ENCODE measurements at regions not wholly inside any gene's neighbourhood (a gene's known extent, or its start where the extent isn't known, plus 50 kb on each side); places are given as distances from the start of the nearest gene placed in this dataset.
"Not testable (repeated sequence)": the region's sequence is repeated elsewhere in the genome, so short reads cannot be mapped to it uniquely, and the experiment has no call there.

GRCh38 chr7:109632890-109633289 lies 1063.2 kb downstream of the DNAJB9 start:
- H3K36me3 ChIP-seq (ENCODE audit: insufficient read depth, low read length); CTCF ChIA-PET (ENCODE audit: partially characterized antibody); H3K4me1 ChIP-seq (ENCODE audit: insufficient read depth, low read length); POLR2A ChIA-PET (ENCODE audit: partially characterized antibody); intact Hi-C loops (cut with micrococcal nuclease); H3K9me3 ChIP-seq (ENCODE audit: control insufficient read depth in 1 of 2, low read length in 2 of 2); H3K27ac Mint-ChIP-seq; H3K4me1 Mint-ChIP-seq; H3K36me3 Mint-ChIP-seq; H3K4me3 Mint-ChIP-seq; H3K27ac ChIP-seq (ENCODE audit: low read depth, low read length); H3K27me3 ChIP-seq (ENCODE audit: insufficient read depth, low read length); DNase-seq; H3K4me3 ChIP-seq (ENCODE audit: low read length in 2 of 2); H3K27me3 Mint-ChIP-seq: not testable (repeated sequence)
- H3K9me3 Mint-ChIP-seq, result peaks cover 2 to 19% (median 11%) of the 10 kb centered on the region in 8 donors

- CTCF ChIA-PET (ENCODE audit: partially characterized antibody), result no interaction called here
- intact Hi-C loops (cut with micrococcal nuclease), result no loop called here
Measured at GRCh38 chr7:109635374-109635773, 1065.7 kb downstream of the DNAJB9 start.

GRCh38 chr7:109637428-109637990 lies 1067.8 kb downstream of the DNAJB9 start:
- no peak overlapping the region for H3K27ac ChIP-seq (ENCODE audit: low read depth, low read length)
- H3K27me3 ChIP-seq (ENCODE audit: insufficient read depth, low read length), result no peaks in the 10 kb centered on the region
- H3K4me3 ChIP-seq (ENCODE audit: low read length in 2 of 2), result no peak overlapping the region
- ChIA-PET CTCF (ENCODE audit: partially characterized antibody) (no interaction called here), POLR2A (ENCODE audit: partially characterized antibody) (no interaction called here)
- Mint-ChIP-seq H3K4me1 (no peaks in the 10 kb centered on the region), H3K36me3 (no peaks in the 10 kb centered on the region), H3K27me3 (no peaks in the 10 kb centered on the region), H3K4me3 (no peak overlapping the region), H3K27ac (no peak overlapping the region), H3K9me3 (peaks cover 0 to 10% (median 4%) of the 10 kb centered on the region in 8 donors)
- no peaks in the 10 kb centered on the region for H3K4me1 ChIP-seq (ENCODE audit: insufficient read depth, low read length)
- no peaks in the 10 kb centered on the region for H3K36me3 ChIP-seq (ENCODE audit: insufficient read depth, low read length)
- intact Hi-C loops (cut with micrococcal nuclease), result no loop called here
- H3K9me3 ChIP-seq (ENCODE audit: control insufficient read depth in 1 of 2, low read length in 2 of 2), result no peaks in the 10 kb centered on the region
- no peak for DNase-seq

More at GRCh38 chr7:109635374-109635773, 1065.7 kb downstream of the DNAJB9 start:
- Mint-ChIP-seq H3K4me3 (no peak overlapping the region), H3K9me3 (peaks cover 2 to 19% (median 11%) of the 10 kb centered on the region in 8 donors), H3K27ac (no peak overlapping the region), H3K36me3 (no peaks in the 10 kb centered on the region), H3K27me3 (no peaks in the 10 kb centered on the region), H3K4me1 (no peaks in the 10 kb centered on the region)
- no peak for DNase-seq
- H3K4me1 ChIP-seq (ENCODE audit: insufficient read depth, low read length), result no peaks in the 10 kb centered on the region
- no peaks in the 10 kb centered on the region for H3K9me3 ChIP-seq (ENCODE audit: control insufficient read depth in 1 of 2, low read length in 2 of 2)
- H3K27ac ChIP-seq (ENCODE audit: low read depth, low read length), result no peak overlapping the region
- POLR2A ChIA-PET (ENCODE audit: partially characterized antibody), result no interaction called here
- H3K27me3 ChIP-seq (ENCODE audit: insufficient read depth, low read length), result no peaks in the 10 kb centered on the region
- H3K36me3 ChIP-seq (ENCODE audit: insufficient read depth, low read length), result no peaks in the 10 kb centered on the region
- no peak overlapping the region for H3K4me3 ChIP-seq (ENCODE audit: low read length in 2 of 2)

- Histone ChIP-seq H3K27ac (ENCODE audit: low read depth, low read length) (no peak overlapping the region), H3K4me3 (ENCODE audit: low read length in 2 of 2) (no peak overlapping the region), H3K4me1 (ENCODE audit: insufficient read depth, low read length) (no peaks in the 10 kb centered on the region), H3K9me3 (ENCODE audit: control insufficient read depth in 1 of 2, low read length in 2 of 2) (no peaks in the 10 kb centered on the region), H3K27me3 (ENCODE audit: insufficient read depth, low read length) (no peaks in the 10 kb centered on the region), H3K36me3 (ENCODE audit: insufficient read depth, low read length) (no peaks in the 10 kb centered on the region)
- intact Hi-C loops (cut with micrococcal nuclease), result no loop called here
- Mint-ChIP-seq H3K36me3 (no peaks in the 10 kb centered on the region), H3K27ac (no peak overlapping the region), H3K27me3 (no peaks in the 10 kb centered on the region), H3K4me3 (no peak overlapping the region), H3K4me1 (no peaks in the 10 kb centered on the region), H3K9me3 (peaks cover 0 to 7% (median 2%) of the 10 kb centered on the region in 8 donors)
- POLR2A ChIA-PET (ENCODE audit: partially characterized antibody), result no interaction called here
- CTCF ChIA-PET (ENCODE audit: partially characterized antibody), result no interaction called here
- DNase-seq, result no peak
Measured at GRCh38 chr7:109638321-109638720, 1068.6 kb downstream of the DNAJB9 start.

GRCh38 chr7:109639561-109639960 lies 1069.9 kb downstream of the DNAJB9 start:
- peaks cover 0 to 5% (median 2%) of the 10 kb centered on the region in 8 donors for H3K9me3 Mint-ChIP-seq
- Histone ChIP-seq H3K36me3 (ENCODE audit: insufficient read depth, low read length) (no peaks in the 10 kb centered on the region), H3K27ac (ENCODE audit: low read depth, low read length) (no peak overlapping the region), H3K4me3 (ENCODE audit: low read length in 2 of 2) (no peak overlapping the region), H3K27me3 (ENCODE audit: insufficient read depth, low read length) (no peaks in the 10 kb centered on the region), H3K9me3 (ENCODE audit: control insufficient read depth in 1 of 2, low read length in 2 of 2) (no peaks in the 10 kb centered on the region), H3K4me1 (ENCODE audit: insufficient read depth, low read length) (no peaks in the 10 kb centered on the region)
- H3K36me3 Mint-ChIP-seq, result no peaks in the 10 kb centered on the region
- H3K4me1 Mint-ChIP-seq, result no peaks in the 10 kb centered on the region
- ChIA-PET CTCF (ENCODE audit: partially characterized antibody) (no interaction called here), POLR2A (ENCODE audit: partially characterized antibody) (no interaction called here)
- no peak overlapping the region for H3K27ac Mint-ChIP-seq
- intact Hi-C loops (cut with micrococcal nuclease), result no loop called here
- no peak overlapping the region for H3K4me3 Mint-ChIP-seq
- DNase-seq, result no peak
- H3K27me3 Mint-ChIP-seq, result no peaks in the 10 kb centered on the region

- ChIA-PET CTCF (ENCODE audit: partially characterized antibody) (no interaction called here), POLR2A (ENCODE audit: partially characterized antibody) (no interaction called here)
- H3K4me1 Mint-ChIP-seq, result no peaks in the 10 kb centered on the region
- H3K4me3 Mint-ChIP-seq, result no peak overlapping the region
- Histone ChIP-seq H3K4me3 (ENCODE audit: low read length in 2 of 2) (no peak overlapping the region), H3K27ac (ENCODE audit: low read depth, low read length) (no peak overlapping the region), H3K4me1 (ENCODE audit: insufficient read depth, low read length) (no peaks in the 10 kb centered on the region), H3K27me3 (ENCODE audit: insufficient read depth, low read length) (no peaks in the 10 kb centered on the region), H3K9me3 (ENCODE audit: control insufficient read depth in 1 of 2, low read length in 2 of 2) (no peaks in the 10 kb centered on the region), H3K36me3 (ENCODE audit: insufficient read depth, low read length) (no peaks in the 10 kb centered on the region)
- peaks cover 0 to 6% (median 0%) of the 10 kb centered on the region in 8 donors for H3K9me3 Mint-ChIP-seq
- intact Hi-C loops (cut with micrococcal nuclease), result no loop called here
- H3K27me3 Mint-ChIP-seq, result no peaks in the 10 kb centered on the region
- no peaks in the 10 kb centered on the region for H3K36me3 Mint-ChIP-seq
- no peak overlapping the region for H3K27ac Mint-ChIP-seq
- no peak for DNase-seq
Measured at GRCh38 chr7:109641445-109641844, 1071.8 kb downstream of the DNAJB9 start.

GRCh38 chr7:109646124-109646523 lies 1076.5 kb downstream of the DNAJB9 start:
- Mint-ChIP-seq H3K27me3 (no peaks in the 10 kb centered on the region), H3K36me3 (no peaks in the 10 kb centered on the region), H3K4me1 (no peaks in the 10 kb centered on the region), H3K9me3 (peaks cover 0 to 5% (median 0%) of the 10 kb centered on the region in 8 donors), H3K27ac (no peak overlapping the region), H3K4me3 (no peak overlapping the region)
- H3K27ac ChIP-seq (ENCODE audit: low read depth, low read length), result no peak overlapping the region
- no peak overlapping the region for H3K4me3 ChIP-seq (ENCODE audit: low read length in 2 of 2)
- CTCF ChIA-PET (ENCODE audit: partially characterized antibody), result no interaction called here
- no peaks in the 10 kb centered on the region for H3K4me1 ChIP-seq (ENCODE audit: insufficient read depth, low read length)
- DNase-seq, result no peak
- intact Hi-C loops (cut with micrococcal nuclease), result no loop called here
- H3K27me3 ChIP-seq (ENCODE audit: insufficient read depth, low read length), result no peaks in the 10 kb centered on the region
- H3K9me3 ChIP-seq (ENCODE audit: control insufficient read depth in 1 of 2, low read length in 2 of 2), result no peaks in the 10 kb centered on the region
- POLR2A ChIA-PET (ENCODE audit: partially characterized antibody), result no interaction called here
- no peaks in the 10 kb centered on the region for H3K36me3 ChIP-seq (ENCODE audit: insufficient read depth, low read length)

- H3K27ac Mint-ChIP-seq; H3K27me3 ChIP-seq (ENCODE audit: insufficient read depth, low read length); DNase-seq; H3K9me3 ChIP-seq (ENCODE audit: control insufficient read depth in 1 of 2, low read length in 2 of 2); H3K4me3 ChIP-seq (ENCODE audit: low read length in 2 of 2); intact Hi-C loops (cut with micrococcal nuclease); POLR2A ChIA-PET (ENCODE audit: partially characterized antibody); H3K9me3 Mint-ChIP-seq; H3K4me1 Mint-ChIP-seq; H3K4me1 ChIP-seq (ENCODE audit: insufficient read depth, low read length); H3K4me3 Mint-ChIP-seq; H3K27ac ChIP-seq (ENCODE audit: low read depth, low read length); CTCF ChIA-PET (ENCODE audit: partially characterized antibody); H3K27me3 Mint-ChIP-seq; H3K36me3 Mint-ChIP-seq; H3K36me3 ChIP-seq (ENCODE audit: insufficient read depth, low read length): not testable (repeated sequence)
Measured at GRCh38 chr7:109646594-109646993, 1076.9 kb downstream of the DNAJB9 start.
